GM18502 (cell line): ENCODE measurements at regions not wholly inside any gene's neighbourhood (a gene's known extent, or its start where the extent isn't known, plus 50 kb on each side); places are given as distances from the start of the nearest gene placed in this dataset.

ENCODE experiments used
- ATAC-seq: cut with Tn5 transposase; IDR thresholded peaks from one replicate; pipeline ENCODE4 v1.9.1; 2021; ENCODE audit warnings: mild to moderate bottlenecking; ENCODE audit not compliant: unreplicated experiment, poor library complexity

DNA sequence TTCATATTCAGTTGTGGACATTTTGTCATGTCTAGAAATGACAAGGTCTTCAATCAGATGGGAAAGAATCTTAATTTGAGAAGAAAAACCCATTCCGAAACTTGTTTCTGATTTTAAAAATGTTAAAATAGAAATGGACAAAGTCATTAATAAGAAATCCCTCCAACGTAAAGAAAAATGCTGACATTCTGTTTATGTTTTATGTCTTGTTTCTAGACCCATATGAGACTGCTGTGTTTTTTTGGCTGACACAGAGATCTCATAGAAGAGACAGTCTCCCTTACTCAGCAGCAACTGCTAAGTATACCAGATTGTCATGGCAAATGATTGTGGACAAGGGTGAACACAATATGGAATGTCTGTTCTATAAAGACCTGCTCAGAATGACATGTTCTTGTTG is 538.5 kb downstream of the ZEB2 start:
- ATAC-seq, result no peak

DNA sequence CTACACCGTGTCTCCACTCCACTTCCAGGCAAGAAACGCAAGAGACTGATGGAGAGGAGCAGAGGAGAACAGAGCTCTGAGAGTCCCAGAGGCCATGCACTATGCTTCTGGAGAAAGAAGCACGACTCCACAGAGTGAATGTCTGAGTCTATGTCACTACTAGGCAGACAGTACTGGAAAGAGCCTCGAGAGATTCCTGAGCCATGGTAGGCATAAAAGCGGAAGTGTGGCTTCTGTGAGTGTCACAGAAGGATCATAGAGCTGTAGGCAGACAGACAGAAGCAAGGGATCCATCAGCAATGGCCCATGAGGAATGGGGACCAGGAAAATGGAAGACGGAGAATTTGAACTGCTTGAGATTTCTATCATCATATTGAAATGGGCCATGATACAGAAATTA is 542.6 kb downstream of the ZEB2 start:
- ATAC-seq, result no peak

DNA sequence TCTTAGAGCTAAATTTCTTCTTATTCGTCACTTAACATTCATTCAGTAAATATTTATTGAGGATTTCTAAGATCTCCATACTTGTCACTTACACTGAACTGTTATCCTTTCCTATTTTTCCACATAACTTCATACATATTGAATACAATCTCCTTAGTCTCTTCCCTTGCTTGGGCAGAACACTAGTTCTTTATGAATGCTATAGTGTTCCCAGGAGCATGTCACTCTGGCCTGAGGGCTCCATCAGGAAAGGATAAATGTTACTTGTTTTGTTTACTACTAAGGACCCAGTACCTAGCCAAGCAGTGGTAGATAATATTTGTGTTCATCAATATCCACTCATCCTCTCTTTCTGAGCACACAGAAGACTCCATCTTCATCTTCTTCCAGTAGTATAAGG is 544.7 kb downstream of the ZEB2 start:
- ATAC-seq, result no peak

DNA sequence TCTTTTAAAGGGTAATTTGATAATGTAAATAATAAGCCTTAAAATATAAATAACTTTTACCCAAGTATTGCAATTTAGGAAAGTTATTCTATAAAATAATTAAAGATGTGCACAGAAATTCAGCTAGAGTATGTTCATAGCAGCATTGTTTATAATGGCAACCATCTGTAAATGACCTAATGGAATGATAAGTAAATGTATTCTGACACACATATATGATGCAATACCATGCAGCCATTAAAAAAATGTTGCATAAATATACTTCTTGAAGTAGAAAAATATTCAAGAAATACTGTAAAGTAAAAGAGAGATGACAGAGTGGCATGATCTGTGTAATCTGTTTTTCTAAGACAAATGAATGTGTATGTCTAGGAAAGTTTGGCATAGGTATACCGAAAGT is 545.7 kb downstream of the ZEB2 start:
- ATAC-seq, result no peak

DNA sequence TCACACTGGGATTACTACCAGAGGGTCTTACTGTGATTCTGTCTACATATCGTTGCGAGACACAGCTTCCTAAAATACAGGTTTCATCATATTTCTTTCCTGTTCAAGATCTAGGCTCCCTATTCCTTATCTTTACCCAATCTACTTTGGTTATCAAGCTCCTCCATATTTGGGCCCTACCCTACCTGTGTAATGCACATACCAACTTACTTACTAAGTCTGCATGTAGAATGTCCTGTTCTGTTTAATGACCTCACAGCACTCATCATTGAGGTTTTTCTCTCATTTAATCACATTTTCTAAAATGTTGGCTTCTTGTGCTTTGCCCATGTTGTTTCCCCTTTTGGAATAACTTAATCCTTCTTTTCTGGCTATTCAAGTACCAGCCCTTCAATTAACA is 551.1 kb downstream of the ZEB2 start:
- ATAC-seq, result no peak

DNA sequence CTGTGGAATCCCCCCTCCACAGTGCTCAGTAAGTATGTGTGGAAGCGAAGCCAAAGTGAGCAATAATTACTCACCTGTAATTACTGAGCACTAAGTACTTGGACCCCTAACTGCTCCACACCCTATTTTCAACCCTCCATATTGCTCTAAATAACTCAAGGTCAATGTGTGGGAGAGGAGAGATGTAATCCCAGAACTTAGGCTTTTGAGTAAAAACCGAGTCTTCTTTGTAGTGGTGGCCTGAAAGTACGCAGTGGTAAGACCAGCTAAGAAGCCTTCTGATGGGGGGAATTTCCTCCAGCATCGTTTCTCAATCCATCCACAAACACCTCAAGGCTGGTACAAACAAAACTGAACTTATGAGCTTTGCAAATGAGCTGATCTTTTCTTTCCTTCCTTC is 551.6 kb downstream of the ZEB2 start:
- ATAC-seq, result no peak

DNA sequence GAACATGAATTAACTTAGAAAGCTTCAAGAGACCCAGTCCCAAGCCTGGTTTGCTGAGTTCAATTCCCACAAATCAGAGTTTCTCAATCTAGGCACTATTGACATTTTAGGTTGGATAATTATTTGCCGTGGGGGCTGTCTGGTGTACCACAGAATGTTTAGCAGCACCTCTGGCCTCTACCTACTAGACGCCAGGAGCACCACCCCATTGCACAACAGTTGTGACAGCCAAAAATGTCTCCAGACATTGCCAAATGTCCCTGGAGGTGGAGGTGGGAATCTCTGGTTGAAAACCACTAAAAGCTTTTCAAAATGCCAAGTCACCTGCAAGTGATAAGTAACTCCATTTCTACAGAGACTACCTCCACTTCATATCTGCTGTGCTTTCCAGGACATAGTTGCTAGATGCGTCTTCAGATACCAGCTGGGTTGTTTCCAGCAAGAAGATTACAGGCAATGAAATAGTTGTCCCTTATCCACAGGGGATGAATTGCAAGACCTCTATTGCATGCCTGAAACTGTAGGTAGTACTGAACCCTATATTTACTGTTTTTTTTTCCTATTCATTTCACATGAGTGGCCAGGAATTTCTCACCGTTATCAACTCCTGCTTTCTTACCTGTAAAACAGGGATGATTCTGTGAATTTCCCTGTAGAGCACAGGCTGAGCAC is 554.3 kb downstream of the ZEB2 start:
- no peak for ATAC-seq

DNA sequence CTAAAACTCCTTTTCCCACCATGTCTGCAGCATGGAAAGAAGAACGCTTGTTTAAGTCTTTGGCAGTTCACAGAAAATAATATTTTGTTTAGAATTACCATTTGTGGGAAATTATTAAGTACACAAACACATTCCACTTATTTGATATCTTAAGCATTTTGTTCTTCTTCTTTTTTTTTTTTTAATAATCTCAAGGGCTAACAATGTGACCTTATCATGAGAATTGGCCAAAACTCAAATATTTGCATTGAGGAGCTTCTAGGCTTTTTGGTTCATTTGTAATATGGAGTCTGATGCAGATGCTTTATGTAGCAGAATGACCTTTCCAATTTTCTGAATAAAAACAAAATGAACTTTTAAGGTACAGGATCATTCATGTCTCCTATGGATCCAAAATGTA is 555.0 kb downstream of the ZEB2 start:
- ATAC-seq, result no peak

DNA sequence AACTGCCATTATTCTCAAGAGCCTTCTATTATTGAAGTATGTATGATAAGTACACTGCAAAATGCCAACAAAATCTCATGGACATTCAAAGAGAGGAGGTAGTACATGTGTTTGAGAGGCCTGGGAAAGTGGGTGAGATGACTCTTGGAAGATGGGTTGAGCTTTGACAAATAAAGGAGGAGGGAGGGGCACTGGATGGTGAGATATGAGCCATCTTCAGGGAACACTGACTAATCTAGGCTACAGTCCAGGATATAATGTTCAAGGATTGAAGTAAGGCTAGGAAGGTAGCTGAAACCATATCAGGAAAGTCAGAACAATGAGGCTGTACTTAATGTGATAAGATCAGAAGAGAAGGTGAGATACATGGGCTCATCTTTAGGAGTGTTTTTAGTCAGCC is 559.7 kb downstream of the ZEB2 start:
- ATAC-seq, result no peak

DNA sequence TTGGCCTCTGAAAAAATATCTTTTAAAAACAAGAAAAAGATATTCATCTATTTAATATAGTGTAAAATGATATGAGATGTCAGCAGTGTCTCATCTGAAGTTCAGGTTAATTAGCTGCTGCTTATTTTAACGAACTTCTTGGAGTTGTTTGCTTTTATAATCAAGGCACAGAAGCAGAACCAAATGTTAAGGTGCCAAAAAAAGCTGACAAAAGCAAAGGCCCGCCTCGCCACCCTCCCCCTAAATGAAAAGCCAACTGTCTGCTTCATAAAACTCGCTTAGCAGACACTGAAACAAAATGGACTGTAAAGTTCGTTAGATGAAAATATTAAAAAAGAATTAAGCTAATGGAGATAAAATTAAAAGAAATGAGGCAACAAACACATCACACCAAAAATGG is 562.6 kb downstream of the ZEB2 start:
- no peak for ATAC-seq

DNA sequence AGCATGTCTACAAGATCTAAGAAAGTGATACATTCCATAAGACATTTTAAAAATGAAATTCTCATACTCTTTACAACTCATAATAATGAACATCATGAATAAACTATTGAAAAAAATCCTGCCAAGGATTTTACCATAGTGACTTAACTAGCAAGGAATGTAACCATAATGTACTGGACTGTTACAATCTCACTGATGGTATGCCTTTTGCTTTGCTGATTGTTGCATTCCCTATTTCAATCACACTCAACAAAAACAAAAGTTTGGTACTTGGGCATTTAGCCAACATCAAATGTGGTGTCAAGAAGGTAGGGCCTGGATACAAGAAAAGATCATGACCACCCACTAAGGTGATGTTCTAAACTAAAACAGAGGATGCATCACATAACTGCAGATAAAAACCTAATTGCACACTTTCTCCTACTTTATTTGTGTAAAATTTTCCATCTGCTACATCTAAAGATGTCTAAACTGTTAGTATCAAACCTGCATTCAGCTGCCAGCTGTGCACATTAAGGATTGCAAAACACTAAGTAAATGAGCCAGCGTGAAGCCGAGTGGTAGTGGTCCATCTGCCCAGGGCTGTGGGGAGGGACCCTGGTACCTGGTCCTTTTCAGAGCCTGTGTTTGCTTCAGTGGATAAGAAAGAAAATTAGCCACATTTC is 564.4 kb downstream of the ZEB2 start:
- ATAC-seq, result no peak

DNA sequence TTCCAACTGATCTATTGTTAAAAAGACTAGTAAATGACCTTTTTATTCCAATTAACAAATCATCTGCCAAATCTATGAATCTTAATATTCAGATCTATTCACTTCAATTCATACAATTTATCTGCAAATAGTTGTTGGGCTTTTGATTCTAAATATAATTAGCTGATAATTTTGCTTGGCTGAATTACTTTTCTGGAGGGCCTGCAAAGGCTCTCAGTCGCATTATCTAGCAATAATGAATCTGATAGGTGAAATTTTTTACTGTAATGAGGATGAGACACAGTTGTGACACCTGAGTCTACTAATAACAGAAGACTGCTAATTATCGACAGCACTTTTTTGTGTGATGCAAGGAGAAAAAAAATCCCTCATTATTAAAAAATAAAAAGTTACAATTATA is 565.1 kb downstream of the ZEB2 start:
- no peak for ATAC-seq

DNA sequence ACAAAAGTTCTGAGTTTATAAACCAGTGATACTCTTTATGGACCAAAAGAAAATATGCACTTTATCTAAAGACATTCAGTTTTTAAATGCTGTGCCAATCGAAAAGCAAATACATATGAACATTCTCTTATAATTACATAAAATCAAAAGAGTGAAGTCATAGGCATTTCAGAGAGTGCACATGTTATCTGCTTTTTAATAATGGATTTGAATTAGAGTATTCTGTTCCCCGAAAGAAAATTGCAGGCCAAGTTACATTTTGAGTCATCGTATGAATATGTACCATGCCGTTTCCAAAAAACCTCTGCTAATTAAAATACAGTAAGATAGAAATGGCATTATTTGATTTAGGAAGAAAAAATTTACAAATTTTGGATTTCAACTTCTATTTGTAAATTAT is 565.7 kb downstream of the ZEB2 start:
- ATAC-seq, result no peak

DNA sequence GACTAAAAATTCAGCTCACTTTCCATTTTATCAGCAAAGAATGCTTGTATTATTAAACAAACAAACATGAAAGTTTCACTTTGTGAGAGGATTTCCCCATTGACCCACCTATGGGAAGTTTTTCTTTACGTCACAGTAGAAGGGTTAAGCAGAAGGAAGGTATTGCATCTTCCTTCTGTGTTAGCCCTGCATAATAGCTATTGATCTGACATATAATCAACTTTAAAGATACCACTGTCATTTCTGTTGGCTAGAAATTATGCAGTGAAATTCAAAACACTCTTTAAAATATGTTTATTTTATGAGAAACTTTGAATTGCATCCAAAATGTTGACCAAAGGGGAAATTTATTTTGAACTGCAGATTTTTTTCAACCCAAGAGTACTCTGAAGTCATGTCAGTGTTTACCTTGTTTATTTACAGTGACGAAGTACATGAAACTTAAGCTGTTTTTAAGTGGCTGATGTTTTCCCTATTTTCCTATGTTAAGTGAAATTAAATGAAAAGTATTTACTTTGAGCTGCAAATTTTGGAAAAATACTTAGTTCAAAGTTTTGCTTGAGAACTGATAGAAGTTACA is 566.4 kb downstream of the ZEB2 start:
- no peak for ATAC-seq

DNA sequence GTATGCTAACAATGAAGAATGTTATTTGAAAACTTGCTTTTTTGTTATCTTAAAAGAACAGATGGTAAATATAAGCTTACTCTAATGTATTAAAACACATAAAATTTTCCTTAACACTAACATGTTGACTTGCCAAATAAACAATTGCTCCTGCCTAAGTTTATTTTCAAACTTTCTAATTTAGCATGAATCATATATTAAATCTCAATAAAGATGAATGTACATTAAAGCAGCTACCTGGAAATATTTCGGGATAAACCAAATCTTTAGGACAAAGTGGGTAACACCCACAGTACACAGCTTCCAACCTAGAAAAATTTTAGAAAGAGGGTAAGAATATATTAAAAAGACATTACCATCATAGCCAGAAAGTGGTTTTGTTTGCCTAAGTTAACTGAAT is 567.4 kb downstream of the ZEB2 start:
- ATAC-seq, result no peak

DNA sequence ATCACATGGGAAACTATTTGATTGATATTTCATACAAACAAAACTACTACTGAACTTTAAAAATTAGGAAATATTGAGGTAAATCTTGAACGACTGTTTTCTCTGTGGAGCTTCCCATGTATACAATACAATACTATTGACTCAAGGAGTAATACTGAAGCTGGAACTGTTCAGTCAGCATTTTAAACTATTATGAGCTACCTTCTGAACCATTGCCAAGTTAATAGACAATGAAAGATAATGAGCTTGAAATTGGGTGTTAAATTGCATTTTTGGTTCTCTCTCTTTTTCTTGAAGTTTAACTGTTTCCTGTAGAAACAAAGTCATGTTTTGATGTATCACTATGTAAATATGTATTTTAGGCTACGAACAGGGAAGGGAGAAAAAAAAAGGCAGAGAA is 569.2 kb downstream of the ZEB2 start:
- no peak for ATAC-seq

DNA sequence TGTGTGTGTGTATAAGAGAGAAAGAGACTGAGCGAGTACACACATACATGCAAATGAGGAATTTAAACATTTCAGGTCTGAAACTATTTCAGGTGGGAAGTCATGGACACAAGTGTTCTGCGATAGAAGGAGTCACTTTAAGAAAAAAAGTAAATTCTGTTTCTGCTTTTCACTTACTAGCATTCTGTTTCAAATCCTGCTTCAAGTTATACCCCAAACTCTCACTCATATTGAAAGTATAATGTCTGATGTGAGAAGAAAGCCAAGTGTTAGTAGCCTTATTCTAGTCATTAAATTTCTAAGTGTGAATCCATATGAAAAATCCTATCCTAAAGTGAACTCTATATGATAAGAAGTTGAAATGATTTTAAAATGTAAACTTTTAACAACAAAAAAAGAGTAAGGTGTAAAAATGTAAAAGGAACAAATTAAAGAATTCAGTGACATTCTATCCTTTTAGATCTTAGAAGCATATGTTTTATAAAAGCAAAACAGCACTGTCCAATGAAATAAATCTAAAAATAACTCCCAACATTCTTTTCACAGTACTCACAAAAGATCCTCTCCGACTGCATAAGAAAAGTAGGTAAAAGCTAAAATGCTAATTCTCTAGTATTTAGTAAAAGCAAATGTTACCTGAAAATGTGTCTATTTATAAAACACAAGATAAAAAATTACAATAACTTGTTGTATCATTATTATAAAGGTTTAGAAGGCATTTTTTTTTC is 570.6 kb downstream of the ZEB2 start:
- no peak for ATAC-seq

DNA sequence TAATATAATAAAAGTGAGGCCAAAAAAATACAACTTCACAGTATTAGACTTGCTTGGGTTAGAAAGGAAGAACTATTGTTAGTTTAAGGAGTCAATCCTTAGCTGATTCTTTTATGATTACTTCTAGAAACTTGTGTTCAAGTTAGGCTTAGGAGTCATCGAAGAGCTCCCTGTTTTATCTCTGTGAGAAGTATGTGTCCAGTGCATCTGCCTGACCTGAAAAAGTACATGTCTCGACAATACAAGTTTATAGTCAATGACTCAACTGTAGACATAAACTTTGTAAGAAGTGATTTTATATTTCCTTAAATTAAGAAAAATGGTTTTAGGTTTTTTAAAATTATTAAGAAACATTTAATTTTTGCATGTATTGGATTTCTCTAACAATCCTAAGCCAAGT is 571.2 kb downstream of the ZEB2 start:
- ATAC-seq, result no peak

DNA sequence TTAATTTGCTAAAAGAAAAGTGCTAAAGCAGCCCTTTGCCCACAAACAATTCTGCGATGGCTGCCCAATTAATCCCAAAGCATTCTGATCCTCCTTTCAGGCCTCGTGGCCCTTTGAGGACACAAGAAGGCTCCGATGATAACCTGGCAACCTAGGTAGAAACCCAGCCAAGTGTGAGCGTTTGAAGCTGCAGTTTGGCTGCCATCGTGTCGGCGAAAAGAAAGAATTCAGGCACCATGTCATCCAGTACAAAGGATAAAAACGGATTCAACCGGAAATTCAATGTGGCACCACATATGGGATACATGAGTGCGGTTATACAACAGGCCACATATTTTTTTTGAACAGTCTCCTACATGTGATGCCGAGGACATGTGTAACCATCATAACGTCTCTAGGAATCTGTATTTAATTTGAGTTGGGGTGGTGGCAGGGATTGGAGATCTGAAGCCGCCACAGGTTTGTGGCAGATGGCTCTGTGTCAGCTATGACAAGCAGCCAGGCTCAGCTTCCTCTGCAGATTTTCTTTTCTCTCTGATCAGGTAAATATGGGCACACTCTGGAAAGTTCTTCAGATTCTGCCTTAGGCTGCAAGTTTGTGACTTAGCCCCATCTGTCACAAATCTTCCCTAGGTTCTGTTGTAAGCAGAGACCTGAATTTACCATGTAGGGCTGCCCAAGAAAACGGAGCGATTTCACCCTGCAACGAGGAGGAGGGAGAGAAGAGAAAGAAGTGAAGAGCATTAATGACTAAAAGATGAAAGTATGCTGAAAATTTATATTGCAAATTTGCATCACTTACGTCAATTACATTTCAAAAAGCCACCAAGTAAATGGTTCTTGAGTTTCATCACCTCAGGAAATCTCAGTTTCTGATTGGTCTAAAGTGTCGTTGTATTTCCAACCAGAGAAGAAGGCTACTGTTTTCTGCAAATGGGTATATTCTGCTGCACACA is 573.2 kb downstream of the ZEB2 start:
- no peak for ATAC-seq

DNA sequence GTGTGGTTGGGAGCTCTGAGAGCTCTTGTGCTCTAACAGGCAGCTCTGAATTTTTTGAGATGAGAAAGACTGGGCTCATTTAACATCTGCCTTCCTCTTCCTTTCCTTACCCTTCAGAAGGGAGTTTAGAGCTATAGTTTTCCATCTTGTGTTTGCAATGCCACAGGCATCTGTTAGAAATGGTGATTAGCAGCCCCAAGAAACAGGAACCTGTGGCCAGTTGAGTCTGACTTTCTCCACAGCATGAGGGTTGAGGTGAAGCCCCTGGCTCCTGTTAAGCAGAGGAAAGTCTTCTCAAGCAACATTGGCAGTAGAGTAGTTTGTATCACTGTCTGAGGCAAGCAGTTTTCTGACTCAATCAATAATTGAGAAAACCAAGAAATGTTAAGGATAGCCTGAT is 577.4 kb downstream of the ZEB2 start:
- no peak for ATAC-seq
